SH-SY5Y (cell line): ENCODE measurements at regions not wholly inside any gene's neighbourhood (a gene's known extent, or its start where the extent isn't known, plus 50 kb on each side); places are given as distances from the start of the nearest gene placed in this dataset.

Experiments used
- GATA2 ChIP-seq: IDR thresholded peaks from 2 replicates; pipeline ENCODE4 v1.6.1; 2011; ENCODE audit warnings: mild to moderate bottlenecking, low read depth, low read length
- GATA3 ChIP-seq: IDR thresholded peaks from 2 replicates; pipeline ENCODE4 v1.6.1; 2011; ENCODE audit warnings: low read depth, mild to moderate bottlenecking, low read length, moderate library complexity

- TF ChIP-seq GATA3, result no peak
- TF ChIP-seq GATA2, result no peak
Measured at GRCh38 chr14:97773598-97773997, 976.4 kb downstream of the VRK1 start.

DNA sequence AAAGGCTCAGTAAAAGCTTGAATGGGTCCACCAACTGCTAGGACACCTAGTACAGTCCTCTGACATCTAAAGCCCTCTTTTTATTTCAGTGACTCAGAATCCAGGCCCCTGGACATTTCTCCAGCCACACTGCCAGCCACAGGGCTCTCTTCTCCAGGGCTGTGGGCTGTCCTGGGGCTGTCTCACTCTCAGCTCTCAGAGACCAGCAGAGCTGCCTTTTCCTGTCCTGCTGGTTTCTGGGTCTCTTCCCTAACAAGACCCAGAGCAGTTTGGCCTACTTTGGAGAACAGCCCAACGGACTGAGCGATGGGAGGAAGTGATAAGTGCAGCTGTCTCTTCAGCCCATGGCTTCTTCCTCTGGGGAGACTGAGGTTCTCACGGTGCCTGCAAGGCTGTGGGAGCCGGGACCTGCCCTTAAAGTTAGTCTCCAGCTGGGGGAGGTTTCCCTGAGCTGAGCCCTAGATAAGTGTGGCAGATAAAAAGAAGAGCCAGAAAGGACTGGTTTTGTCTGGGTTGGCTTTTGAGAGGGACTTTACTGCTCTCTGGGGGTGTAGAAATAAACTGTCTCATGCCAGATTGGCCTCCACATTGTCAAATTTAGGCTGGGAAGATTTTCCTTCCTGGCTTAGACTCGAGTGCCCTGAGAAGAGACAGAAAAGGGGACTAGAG lies 979.8 kb downstream of the VRK1 start:
- TF ChIP-seq GATA3 (no peak), GATA2 (no peak)

DNA sequence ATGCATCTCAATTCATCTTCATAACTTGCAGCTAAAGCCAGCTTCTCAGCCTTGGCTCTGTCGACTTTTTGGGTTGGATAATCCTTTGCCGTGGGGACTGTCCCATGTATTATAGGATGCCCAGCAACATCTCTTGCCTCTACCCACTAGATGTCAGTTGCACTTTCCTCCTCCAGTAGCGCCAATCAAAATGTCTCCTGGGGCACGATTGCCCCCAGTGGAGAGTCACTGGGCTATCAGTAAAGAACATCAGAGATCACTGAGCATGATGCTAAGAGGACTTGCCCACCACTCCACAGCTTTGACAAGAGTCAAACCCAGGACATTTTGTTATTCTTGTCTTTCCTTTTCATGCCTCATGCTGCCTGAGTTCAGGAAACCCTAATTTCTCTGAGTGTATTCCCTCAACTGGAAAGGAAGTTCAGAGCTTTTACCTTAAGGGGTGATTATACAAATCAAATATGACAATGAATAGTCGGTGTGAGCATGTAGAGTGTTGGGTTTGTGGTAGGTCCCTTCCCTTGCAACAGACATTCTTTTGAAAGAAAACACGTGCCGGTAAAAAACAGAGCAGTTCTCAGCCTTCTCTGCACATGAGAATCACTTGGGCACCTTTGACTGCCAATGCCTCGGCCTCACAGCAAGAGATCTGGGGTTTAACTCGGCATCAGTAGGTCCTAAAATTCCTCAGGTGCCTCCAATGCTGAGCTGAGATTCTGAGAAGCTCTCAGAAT lies 980.6 kb downstream of the VRK1 start:
- TF ChIP-seq GATA2 (no peak), GATA3 (no peak)

DNA sequence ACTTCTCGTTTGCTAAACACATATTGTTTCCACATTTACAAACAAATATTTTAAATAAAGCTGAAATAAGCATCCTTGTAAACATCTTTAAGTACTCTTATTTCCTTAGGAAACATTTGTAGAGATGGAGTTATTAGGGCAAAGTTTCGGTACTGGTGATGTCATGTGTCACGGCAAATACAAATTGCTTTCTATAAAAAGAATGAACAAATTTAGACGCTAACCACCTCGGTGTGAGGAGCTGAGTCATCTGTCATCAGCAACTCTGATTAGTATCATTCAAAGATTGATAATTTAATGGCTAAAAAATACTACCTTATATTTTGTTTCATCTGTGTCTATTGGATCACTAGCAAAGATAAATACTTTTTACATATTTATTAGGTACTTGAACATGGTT lies 982.0 kb downstream of the VRK1 start:
- TF ChIP-seq GATA3 (no peak), GATA2 (no peak)

- TF ChIP-seq GATA2, result no peak
- no peak for TF ChIP-seq GATA3
Measured at GRCh38 chr14:97780804-97781203, 983.6 kb downstream of the VRK1 start.

- no peak for TF ChIP-seq GATA3
- TF ChIP-seq GATA2, result no peak
Measured at GRCh38 chr14:97781961-97782360, 984.8 kb downstream of the VRK1 start.

DNA sequence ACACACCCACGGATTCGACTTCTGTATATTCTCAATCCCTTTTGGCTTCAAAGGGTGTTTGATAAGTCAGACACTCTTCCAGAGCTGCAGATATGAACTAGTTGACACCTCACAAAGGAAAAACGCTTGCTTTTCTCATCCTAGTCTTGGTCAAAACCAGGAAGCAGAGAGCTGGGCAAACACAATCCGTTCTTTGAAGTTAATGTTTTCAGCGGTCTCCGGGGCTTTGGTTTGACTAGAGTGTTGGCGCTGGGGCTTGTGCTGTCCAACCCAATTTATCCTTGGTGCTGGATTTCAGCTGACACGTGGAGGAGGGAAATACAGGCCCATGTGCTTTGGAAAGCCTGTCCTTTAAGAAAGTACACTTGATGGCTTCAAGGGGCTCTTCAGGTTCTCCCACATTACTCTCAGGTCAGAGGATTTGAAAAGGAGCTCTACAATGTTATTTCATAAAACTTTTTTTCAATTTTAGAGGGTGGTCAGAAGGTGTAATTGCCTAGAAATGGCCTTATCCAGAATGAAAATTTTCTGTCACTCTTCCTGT lies 985.8 kb downstream of the VRK1 start:
- TF ChIP-seq GATA3 (no peak), GATA2 (no peak)

- TF ChIP-seq GATA2 (no peak), GATA3 (no peak)
Measured at GRCh38 chr14:97785495-97785894, 988.3 kb downstream of the VRK1 start.

DNA sequence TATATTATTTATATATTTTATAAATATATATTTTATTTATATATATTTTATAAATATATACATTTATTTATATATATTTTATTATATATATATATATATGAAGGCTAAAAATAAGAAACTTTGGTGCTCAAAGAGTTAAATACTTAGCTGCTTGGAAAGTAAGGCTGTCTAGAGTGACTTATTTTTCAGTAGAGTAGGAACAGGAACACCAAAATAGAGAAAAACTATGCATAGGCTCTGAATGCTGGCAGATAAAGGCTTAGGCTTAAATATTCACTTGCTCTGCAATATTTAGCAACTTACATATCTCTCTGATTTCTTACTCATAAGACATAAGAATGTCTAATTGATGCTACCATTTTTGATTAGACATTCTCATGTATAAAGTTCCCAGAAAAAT lies 991.2 kb downstream of the VRK1 start:
- TF ChIP-seq GATA2, result no peak
- no peak for TF ChIP-seq GATA3

GRCh38 chr14:97788846-97789526 lies 991.8 kb downstream of the VRK1 start:
- TF ChIP-seq GATA2 (no peak), GATA3 (no peak)

- TF ChIP-seq GATA3 (no peak), GATA2 (no peak)
Measured at GRCh38 chr14:97791072-97791471, 993.9 kb downstream of the VRK1 start.

DNA sequence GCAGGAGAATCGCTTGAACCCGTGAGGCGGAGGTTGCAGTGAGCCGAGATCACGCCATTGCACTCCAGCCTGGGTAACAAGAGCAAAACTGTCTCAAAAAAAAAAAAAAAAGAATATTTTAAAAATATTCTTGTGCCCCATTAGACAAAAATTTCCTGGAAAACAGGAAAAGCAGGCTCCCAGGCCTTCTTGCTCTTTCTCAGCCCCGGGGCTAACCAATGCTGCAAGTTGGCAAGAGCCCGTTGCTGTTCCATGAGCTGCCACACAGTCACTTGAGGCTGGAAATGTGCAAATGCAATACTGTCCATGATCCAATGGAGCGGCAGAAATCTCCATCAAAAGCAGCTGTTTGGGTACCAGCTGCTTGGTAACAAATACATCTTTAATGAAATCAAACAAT lies 994.7 kb downstream of the VRK1 start:
- TF ChIP-seq GATA3, result no peak
- TF ChIP-seq GATA2, result no peak

DNA sequence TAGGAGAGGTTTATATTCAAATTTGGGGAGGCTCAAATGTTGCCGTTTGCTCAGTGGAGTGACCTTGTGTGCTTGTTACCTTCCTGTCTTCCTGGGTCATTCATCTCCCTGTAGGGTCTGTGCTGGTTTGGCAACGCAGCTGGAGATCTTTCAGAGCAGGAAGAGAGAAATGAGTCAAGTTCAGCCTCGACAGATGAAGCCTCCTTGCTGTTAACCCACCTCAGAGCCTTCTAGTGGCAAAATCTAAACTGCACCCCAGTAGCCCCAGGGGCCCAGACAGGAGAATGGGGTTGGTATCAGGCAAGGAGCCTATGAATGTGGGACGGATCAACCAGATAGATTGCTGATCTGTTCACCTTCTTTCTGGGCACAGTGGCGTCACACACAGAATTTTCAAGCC lies 999.3 kb downstream of the VRK1 start:
- TF ChIP-seq GATA3 (no peak), GATA2 (no peak)

DNA sequence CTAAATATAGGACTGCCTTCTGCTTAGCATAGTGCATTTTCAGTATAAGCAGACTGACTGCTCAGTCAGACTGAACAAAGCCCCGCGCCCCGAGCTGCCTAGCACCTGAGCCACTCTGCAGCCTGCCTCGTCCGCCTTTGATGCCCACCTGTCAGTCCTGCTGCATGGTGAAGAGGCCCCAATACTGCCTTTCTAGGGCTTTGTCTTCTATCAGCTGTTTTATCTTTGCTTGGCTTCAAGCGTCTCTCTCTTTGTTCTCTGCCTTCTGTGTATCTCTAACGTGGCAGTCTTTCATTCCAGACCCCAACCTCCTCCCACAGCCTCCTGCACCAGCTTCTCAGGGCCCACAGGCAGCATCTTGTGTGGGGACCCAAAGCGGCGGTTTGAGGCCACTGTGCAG lies 1001.0 kb downstream of the VRK1 start:
- TF ChIP-seq GATA2 (no peak), GATA3 (no peak)
